GM21381 (cell line): ENCODE measurements at regions not wholly inside any gene's neighbourhood (a gene's known extent, or its start where the extent isn't known, plus 50 kb on each side); places are given as distances from the start of the nearest gene placed in this dataset.

Experiments used
- ATAC-seq: cut with Tn5 transposase; IDR thresholded peaks from one replicate; pipeline ENCODE4 v1.9.1; 2021; ENCODE audit warnings: mild to moderate bottlenecking, moderate library complexity; ENCODE audit not compliant: unreplicated experiment

DNA sequence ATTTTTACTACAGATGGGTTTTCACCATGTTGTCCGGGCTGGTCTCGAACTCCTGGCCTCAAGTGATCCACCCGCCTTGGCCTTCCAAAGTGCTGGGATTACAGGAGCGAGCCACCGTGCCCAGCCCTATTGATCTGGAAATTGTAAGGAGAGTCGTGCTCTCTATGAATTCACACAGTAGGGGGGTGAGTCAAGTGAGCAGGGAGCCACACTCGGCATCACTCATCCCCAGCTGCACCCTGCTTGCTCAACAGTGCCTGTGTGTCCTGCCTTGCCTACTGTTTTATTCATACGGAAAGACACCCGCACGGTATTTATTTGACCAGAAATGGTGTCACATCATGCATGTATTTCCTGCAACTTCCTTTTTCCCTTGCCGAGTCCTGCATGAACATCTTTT lies 157.2 kb upstream of the FOXF1 start:
- ATAC-seq: no peak

DNA sequence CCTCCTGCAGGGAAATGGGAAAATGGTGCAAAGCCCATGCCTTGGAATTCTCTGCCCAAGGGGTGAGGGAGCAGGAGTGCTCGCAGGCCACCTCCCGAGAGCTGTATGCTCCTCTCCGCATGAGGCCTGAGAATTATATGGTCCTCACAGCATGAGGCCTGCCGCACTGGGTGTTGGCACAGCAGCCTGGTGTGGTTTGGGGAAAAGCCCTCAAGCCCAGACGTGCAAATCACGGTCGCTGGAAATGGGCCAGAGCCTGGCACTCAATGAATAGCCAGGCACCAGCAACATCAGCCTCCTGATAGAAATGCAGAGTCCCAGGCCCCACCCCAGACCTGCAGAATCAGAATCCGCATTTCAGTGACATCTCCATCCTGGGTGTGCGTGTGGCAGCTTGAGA lies 156.4 kb upstream of the FOXF1 start:
- ATAC-seq: no peak

DNA sequence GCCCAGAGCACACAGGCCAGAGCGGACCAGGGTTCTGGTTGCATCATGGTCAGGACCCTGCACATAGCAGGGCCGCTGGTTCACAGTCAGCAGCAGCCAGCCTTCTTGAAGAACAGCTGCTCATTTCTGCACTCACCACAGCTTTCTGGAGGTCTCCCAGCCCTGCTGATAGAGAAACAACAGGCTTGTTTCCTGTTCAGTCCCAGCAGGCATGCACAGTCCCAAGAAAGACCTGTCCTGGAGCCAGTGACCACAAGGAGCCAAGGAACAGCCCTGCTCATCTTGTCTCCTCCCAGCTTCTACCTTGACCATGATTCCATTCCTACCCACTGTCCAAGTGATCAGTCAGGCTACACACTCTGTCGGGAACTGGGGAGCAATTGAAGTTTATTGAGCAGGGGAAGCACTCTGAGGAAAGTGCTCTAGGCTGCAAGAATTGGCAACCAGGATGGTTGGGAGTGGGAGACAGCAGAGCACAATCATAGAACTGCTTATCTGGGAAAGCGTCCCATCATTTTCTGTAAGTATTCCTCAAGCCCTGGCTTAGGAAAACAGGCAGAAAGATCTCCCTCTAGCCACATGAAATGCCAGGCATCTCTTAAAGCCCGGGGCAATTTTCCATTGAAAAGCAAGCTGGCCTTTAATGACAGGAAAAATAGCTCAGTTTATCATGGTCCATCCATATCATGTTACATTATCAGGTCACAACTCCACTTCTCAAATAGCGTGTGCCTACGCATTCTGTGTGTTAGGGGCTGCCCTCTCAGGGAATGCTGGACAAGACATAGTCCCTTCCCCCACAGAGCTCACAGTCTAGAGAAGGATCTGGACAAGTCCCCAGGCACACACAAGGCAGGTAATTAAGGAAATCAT lies 155.4 kb upstream of the FOXF1 start:
- ATAC-seq: no peak

DNA sequence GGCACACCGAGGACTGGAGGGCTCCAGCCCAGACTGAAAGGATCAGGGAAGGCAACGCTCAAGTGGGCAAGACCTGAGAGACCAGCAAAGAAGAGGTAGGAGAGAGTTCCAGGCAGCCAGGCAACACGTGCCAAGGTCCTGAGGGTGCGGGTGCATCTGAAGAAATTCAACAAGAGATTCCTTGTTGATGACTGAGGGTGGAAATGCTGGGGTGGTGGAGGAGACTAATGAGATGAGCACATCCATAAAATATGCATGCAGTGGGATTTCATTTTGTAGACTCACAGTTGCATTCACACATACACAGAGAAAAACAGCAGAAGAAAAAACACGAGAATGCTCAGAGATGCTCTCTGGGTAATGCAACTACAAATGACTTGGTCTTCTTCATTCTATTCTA lies 154.8 kb upstream of the FOXF1 start:
- ATAC-seq: no peak

DNA sequence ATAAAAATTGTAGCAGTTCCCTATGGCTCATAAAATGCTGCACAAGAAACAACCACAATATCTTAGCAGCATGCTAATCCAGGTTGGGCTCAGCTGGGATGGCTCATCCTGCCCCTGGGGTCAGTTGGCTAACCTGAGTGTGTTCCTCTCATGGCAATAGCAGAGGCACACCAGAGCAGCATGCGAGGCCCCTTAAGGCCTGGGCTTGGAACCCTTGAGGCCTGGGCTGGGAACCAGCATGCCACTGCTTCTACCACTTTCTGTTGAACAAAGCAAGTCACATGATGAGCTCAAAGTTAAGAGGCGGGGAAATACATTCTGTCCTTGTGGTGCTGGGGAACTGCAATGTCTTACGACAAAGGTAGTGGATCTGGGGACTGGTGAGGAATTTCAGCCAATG lies 154.4 kb upstream of the FOXF1 start:
- no peak for ATAC-seq

DNA sequence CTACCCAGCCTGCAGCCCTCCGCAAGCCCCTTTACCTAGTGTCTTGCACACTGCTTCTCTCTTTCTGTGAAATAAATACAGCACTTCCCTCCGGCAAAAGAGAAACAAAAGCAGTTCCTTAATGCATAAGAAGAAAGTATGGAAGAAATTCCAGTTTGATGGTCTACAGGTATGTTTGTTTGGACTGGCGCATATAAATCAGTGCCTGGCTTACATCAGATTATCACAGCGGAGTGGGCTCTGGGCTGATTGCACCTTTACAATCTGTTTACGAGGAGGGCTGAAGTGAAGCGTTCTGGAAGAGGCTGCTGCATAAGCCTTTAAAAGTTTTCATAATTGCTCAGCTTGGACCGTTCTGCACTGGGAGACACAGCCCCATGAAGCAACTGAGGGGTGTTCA lies 153.5 kb upstream of the FOXF1 start:
- ATAC-seq: no peak

DNA sequence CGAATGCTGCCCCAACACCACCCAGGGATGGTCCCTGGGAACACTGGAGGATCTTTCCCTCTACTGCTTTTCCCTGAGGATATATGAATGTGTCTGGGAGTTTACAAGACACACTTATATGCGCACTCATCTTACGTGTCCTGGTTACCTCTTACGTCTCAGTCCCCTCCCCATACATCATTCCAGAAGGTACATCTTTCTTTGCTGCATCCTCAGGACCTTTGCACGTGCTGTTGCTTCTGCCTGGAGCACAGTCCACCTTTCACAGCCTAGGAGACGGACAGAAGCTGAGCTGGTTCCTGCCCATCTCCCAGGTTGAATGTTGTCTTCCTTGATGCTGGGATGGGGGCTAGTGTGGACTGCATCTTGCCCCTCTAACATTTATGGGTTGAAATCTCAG lies 153.0 kb upstream of the FOXF1 start:
- ATAC-seq: no peak

DNA sequence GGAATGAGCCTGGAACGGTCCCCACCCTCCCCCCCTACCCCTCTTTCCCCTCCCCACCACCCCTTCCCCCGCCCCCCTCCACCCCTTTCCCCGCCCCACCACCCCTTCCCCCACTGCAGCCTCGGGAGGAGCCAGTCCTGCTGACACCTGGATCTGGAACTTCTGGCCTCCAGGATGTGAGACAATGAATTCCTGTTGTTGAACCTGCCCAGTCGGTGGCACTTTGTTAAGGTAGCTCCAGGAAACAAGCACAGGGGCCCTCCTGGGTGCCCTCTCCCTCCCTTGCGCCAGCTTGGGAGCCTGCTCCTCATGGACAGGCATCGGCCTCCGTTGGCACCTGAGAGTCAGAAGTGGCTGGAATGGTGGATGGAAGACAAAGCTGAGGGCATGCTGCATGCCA lies 152.4 kb upstream of the FOXF1 start:
- no peak for ATAC-seq

DNA sequence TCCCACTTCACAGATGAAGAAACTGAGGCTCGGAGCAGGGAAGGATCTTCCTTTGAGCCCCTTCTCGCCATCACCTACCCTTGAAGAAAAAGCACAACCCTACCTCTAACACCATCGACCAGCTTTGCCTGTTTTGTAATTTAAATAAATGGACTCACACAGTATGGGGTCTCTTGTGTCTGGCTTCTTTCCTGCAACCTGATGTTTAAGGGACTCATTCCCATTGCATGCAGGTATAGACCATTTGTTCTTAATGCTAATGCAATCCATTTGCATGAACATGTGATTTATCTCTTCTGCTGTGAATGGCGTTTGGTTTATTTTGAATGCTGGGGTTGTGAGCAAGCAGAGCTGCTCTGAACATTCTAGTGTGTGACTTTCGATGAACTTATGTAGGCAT lies 150.8 kb upstream of the FOXF1 start:
- no peak for ATAC-seq

DNA sequence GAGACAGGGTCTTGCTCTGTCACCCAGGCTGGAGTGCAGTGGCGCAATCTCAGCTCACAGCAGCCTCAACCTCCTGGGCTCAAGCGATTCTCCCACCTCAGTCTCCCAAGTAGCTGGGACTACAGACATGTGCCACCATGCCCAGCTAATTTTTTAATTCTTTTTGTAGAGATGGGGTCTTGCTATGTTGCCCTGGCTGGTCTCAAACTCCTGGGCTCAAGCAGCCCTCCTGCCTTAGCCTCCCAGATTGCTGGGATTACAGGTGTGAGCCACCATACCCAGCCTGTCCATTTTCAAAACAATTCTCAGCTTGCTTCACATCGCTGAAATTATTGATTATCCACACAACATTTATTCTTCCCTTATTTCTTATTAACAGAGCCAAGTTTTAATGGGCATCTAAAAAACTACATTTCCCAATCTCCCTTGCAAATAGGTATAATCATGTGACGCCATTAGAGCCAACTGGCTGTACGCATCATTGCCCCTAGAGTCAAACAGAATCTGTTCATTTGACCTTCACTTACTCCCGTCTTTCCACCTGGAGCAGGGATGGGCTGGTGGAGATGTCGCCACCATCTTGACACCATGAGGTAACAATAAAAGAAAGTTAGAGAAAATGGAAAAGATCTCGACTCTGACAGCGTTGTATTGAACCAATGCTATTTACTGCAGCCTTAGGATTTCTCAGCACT lies 148.0 kb upstream of the FOXF1 start:
- ATAC-seq: no peak

DNA sequence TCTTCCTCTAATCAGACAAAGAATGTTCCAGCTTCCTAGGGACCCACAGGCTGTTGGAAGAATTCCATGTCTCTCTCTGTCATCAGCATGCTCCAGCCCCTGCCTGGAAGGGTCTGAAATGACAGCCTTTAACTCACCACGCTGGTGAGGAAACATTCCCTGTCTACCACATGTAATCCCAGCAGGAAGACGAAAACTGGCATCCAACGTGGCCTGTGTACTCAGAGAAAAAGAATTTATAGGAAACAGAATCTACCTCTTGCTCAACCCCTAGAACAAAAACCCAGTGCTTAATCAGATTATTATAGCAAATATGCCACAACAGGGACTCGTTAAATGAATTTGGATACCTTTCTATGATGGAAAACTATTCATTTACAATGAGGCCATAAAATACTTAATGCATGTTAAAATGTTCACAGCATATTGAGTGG lies 147.3 kb upstream of the FOXF1 start:
- no peak for ATAC-seq

DNA sequence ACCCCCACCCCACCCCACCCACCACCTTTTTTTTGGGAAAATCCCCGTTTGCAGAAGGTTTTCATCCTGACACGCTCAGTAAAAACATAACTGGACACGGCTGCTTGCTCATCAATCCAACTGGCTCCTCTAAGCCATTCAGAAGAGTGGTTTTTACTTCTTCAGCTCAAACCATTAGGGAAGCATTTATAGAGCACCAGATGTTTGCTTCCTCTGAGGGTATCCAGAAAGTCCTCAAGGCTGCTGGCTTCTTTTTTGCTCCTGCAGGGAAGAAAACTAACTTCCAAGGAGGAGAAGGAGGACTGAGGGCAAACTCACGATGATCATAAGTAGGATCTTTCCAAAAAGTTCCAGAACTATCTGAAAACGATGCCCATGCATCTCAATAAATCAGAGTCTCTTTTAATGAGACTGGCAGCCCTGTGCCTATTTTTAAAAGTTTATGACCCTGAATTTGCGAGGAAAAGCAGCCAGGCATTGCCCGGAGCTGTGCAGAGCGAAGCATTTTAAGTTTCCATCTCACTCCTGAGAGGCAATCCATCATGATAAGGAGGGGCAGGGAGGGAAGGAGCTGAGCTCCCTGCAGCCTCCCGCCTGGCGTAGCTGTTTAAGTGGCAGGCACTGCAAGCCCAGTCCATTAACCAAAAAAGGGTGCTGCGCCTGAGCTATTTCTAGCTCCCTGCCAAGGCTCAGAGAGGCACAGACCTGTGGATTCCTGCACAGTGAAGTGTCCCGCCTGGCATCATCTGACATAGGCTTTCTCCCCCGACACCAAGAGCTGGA lies 146.3 kb upstream of the FOXF1 start:
- no peak for ATAC-seq

DNA sequence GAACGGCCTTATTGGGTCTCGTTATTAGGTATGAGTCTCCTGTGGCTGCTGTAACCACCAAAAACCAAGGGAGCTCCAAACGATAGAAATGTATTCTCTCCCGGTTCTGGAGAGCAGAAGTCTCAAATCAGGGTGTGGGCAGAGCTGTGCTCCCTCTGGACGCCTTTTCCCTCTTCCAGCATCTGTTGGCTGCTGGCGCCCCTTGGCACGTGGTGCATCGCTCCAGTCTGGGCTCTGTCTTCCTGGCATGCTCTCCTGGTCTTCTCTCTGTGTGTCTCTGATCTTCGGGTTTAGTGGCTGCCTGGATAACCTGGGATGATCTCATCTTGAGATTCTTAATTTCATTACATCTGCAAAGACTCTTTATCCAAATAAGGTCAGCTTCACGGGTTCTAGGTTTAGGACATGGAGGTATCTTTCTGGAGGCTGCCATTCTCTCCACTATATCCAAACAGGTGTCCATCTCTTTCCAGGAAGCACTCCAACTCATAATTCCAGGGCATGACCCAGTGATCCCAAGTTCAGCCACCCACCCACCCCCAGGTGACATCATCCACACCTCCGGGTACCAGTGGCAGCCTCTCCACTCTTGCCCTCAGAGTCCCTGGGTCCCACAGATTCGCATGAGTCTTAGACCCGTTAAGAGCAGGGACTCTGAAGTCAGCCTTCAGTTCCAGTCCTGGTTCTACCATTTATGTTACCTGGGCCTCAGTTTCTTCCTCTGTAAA lies 145.5 kb upstream of the FOXF1 start:
- ATAC-seq: no peak

DNA sequence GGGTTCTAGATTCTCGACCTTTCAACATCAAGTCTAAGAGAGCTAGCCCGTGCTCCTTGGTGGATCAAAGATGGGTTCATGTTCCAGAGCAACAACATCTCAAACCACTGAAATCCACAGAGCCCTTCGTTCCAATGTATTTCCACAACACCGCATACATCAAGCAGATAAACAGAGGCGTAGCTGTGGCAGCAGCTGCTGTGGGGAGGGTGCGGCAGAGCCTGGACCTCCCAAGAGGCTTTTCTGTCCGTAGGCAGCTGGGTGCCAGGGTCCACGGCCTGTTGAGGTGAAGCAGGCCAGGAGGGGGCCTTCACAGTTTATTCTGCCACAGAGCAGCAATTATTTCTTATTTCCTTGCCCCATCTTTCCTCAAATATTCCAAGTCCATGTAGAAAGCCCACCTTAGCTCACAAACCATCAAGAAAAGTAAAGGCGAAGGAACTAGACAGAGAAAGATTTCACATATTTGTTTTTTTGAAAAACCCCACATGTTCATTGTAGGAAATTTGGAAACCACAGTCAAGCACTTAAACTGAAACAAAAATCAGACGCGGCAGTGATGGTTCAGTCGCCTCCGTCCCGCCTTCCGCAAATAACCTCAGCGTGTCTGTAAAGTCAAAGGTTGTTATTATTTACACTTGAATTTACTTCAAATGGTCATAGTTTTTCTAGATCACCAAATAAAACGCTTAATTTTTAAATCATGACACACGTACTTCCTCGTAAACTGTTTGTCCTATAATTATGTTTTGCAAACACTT lies 144.6 kb upstream of the FOXF1 start:
- ATAC-seq: no peak

DNA sequence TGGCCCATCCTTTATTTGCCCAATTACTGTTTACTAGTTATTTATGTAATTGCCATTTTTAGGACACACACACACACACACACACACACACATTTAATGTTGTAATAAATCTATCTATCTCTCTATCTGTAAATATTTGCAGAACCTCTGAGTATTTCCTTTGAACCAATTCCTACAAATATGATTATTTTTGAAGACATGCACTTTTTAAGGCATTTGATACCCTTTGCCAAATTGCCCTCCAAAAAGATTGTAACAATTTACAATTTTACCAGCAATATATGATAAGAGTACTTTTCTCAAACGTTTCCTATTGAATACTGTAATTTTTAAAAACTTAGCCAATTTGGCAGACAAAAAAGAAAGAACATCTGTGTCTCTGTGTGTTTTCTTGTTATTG lies 143.8 kb upstream of the FOXF1 start:
- no peak for ATAC-seq

DNA sequence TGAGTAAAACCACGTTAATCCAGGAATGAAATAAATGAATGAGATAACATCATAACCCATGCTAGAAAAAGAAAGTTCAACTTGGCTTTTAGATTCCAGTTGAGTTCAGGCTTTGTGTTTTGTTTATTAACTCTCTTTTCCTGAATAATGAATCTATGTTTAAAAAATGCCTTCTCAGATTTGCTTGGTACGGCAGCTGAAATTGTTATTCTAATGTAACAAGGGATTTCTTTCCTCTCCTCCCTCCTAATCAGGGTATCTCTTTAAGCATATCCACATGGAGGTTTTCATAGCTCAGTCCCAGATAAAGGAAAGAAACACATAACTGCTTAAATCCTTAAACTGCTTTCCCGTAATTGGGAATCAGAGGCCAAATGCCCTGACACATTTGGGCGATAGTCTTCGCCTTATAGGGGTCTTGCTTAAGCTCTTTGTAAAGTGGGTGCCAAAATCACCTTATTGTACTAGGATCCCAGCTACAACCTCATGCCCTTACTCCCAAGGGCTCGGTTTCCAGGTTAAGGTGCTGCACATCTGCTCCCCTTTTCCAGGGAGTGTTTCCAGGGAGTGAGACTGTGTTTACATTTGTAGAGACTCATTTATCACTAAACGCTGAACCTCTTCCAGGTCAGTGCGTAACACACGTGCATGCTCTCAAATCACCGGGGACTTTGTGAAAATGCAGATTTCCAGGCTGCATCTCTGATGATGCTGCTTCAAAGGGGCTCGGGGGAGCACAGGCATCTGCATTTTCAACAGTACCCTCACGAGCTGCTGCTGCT lies 142.8 kb upstream of the FOXF1 start:
- no peak for ATAC-seq

DNA sequence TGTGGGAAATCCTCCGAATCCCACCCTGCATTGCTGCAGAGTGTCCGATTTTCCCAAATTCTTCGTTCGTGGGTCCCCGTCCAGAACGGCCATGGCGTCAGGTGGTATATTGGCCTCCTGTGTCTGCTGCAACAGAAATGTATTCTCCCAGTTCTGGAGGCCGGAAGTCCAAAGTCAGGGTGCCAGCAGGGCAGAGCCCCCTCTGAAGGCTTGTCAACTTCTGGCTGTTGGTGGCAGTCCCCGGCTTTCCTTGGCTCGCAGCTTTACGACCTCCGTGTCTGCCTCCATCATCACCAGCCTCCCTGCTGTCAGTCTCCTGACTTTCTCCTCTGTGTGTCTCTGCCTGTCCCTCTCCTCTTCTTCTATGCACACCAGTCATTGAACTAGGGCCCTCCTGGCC lies 142.1 kb upstream of the FOXF1 start:
- no peak for ATAC-seq

DNA sequence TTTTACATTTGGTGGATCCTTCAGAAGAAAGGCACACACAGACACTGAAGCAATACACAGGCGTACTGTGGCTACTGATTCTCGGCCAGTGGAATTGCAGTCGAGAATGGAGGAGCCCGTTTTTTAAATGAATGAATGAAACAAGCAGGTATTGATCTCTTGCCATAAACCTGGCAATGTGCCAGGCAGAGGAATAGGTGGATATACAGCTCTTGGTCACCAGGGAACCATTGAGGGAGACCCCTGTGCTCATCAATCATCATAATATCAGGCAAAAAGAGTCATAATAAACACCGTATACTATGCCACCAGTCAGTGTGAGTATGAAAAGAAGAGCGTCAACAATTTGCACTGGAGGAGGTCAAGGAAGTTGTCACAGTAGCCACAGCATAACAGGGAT lies 140.3 kb upstream of the FOXF1 start:
- no peak for ATAC-seq

DNA sequence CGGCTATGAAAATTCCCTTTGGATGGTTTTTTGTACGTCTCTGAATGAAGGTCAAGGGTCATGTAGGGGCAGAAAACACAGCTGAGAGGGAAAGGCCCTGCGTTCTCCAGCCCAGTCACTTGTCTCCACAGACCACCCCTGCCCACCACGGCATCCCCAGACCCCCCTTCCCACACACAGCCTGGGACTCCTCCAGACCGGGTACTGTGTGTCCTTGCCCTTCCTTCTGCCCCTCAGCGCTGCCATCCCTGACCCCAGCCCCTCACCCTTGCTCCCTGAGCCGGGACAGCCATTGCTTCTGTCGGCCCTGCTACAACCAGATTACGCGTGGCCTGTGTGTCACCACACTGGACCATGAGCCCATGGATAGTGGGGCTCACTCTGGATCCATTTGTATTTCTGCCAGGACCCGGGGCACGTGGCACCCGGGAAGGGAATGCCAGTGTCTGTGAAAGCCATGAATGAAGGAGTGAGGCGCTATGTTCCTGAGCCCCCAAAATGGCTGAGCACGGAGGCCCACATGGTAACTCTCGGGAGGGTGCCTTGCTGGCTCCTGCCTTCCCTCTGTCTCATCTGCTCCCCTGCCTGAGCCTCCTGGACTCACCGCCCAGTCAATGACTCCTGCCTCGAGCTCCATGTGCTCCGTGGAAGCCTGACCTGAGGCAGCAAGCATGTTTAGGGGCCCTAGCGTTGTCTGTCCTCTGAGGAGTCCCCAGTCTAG lies 139.1 kb upstream of the FOXF1 start:
- no peak for ATAC-seq
